GM13977 (cell line): ENCODE measurements at regions not wholly inside any gene's neighbourhood (a gene's known extent, or its start where the extent isn't known, plus 50 kb on each side); places are given as distances from the start of the nearest gene placed in this dataset.

Experiments
- DNase-seq: peaks from one replicate; pipeline ENCODE4 v3.0.0; 2012; ENCODE audit warnings: low spot score
- CTCF ChIP-seq: IDR thresholded peaks from 2 replicates; pipeline ENCODE4 v1.5.1; 2012; ENCODE audit warnings: mild to moderate bottlenecking, control low read depth; ENCODE audit not compliant: insufficient read depth; ENCODE audit errors: extremely low read depth, missing control alignments
- in situ Hi-C: fragments of 300-500 bp; cut with MboI; formaldehyde crosslinking; loops from one replicate; pipeline ENCODE4 v1.12.0; 2022; ENCODE audit warnings: low sequenced_read_pairs, low pct_unique_long_range_greater_than_20kb, mixed read lengths, inconsistent platforms; ENCODE audit not compliant: unreplicated experiment

DNA sequence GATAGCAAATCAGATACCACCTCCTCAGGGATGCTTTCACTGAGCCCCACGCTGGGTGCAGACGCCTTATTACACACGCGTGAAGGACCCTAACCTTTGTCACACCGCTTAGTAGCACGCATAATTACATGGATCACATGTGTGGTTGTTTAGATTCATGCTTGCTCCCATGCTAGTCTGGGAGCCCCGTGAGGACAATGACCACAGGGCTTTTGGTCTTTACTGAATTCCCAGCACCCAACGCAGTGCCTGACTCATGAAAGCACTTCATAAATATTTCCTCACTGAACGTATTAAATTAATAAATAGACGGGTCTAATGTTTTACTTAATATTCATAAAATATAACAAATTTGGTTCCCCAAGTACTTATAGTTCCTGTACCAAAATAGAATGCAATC is 132.5 kb downstream of the ALDH8A1 start:
- DNase-seq = no peak
- in situ Hi-C loops = no loop called here
- no peak for TF ChIP-seq CTCF

GRCh38 chr6:134816780-134817179 is 133.1 kb downstream of the ALDH8A1 start:
- in situ Hi-C loops = no loop called here
- TF ChIP-seq CTCF = no peak
- DNase-seq = no peak

GRCh38 chr6:134816300-134816699 is 133.6 kb downstream of the ALDH8A1 start:
- DNase-seq = no peak
- in situ Hi-C loops = no loop called here
- TF ChIP-seq CTCF = no peak

GRCh38 chr6:134814076-134814695 is 135.7 kb downstream of the ALDH8A1 start:
- no peak for TF ChIP-seq CTCF
- in situ Hi-C loops = no loop called here
- no peak for DNase-seq

DNA sequence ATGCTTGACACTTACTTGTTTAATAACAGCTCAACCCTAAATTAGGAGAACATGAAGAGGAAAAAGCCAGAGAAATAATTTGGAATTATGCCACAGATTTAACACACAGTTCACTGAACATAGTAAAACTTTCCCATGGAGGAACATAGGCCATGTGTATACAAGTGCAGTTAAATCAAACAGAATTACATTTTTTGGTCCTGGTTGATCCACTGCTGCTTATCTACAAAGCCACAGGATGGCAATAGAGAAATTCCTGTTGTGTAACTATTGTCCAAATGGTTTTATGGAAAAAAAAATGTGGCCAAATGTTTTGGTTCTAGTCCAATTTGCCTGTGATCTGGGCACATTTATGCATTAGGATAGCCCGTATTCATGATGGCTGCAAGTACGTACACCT is 136.8 kb downstream of the ALDH8A1 start:
- TF ChIP-seq CTCF = no peak
- DNase-seq = no peak
- in situ Hi-C loops = no loop called here

DNA sequence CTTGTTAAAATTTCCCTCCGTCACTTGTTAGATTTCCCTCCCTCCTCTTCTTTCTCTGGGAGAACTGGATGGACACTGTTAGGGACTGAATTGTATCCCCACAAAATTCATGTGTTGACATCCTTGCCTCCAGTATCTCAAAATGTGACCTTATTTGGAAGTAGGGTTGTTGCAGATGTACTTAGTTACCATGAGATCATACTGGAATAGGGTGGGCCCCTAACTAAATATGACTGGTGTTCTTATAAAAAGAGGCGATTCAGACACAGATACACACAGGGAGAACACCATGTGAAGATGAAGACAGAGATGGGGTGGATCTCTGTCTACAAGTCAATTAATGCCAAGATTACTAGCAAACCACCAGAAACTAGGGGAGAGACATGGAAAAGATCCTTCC is 139.5 kb downstream of the ALDH8A1 start:
- no peak for TF ChIP-seq CTCF
- in situ Hi-C loops = no loop called here
- no peak for DNase-seq

DNA sequence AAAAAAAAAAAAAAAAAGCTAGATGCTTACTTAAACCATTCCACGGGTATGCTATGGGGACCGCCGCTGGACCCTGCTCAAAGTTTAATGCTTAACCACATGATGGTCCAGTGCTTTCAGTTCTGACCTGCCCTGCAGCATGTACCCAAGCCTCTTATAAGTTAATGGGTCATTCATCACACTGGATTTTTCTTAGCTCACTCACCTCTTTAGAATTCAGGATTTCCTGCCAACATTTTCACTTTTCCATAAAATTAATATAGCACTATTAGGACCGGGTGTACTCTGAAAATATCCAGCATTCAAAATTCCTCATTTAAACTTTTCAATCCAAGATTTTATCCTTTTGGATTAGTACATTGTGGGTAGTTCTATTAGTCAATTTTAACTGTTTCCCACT is 140.8 kb downstream of the ALDH8A1 start:
- no peak for TF ChIP-seq CTCF
- in situ Hi-C loops = no loop called here
- DNase-seq = no peak
